K562 (cell line): ENCODE measurements at regions not wholly inside any gene's neighbourhood (a gene's known extent, or its start where the extent isn't known, plus 50 kb on each side); places are given as distances from the start of the nearest gene placed in this dataset.

Source experiments
- C11orf30 ChIP-seq: fragments of 450-650 bp; IDR thresholded peaks from 2 replicates; pipeline ENCODE4 v1.6.1; 2016; ENCODE audit warnings: low read depth, mild to moderate bottlenecking
- CBX2 ChIP-seq: fragments of 200-600 bp; sonication (generic); IDR thresholded peaks from one replicate; pipeline ENCODE4 v1.6.1; 2012; ENCODE audit warnings: mild to moderate bottlenecking, low read length, inconsistent platforms; ENCODE audit not compliant: insufficient read depth, poor library complexity, severe bottlenecking
- CBX5 ChIP-seq: IDR thresholded peaks from 2 replicates; pipeline ENCODE4 v1.6.1; 2014; ENCODE audit warnings: low read depth, borderline replicate concordance
- CTCF ChIP-seq, 3 experiments: IDR thresholded peaks in 2 of 3; conservative IDR thresholded peaks in 1 of 3; 2 replicates each; pipeline ENCODE4 v1.5.1; 2011 to 2012; ENCODE audit warnings: low read length in 3 of 3, mild to moderate bottlenecking in 3 of 3, control low read depth in 2 of 3, improper control_type of control experiment in 1 of 3, inconsistent platforms in 1 of 3, low read depth in 1 of 3, mixed read lengths in 1 of 3, moderate library complexity in 1 of 3; ENCODE audit not compliant: insufficient read depth in 2 of 3
- MLX ChIP-seq, 2 experiments: fragments of 450-650 bp in 1 of 2; sonication (generic) in 1 of 2; formaldehyde crosslinking; conservative IDR thresholded peaks; 2 replicates each; pipeline versions ENCODE4 v1.4.0 to v1.8.1; 2020 to 2022; ENCODE audit warnings: mild to moderate bottlenecking in 1 of 2, missing genetic modification reagents in 1 of 2
- NKRF ChIP-seq: fragments of 450-650 bp; IDR thresholded peaks from 2 replicates; pipeline ENCODE4 v1.6.1; 2016; ENCODE audit warnings: borderline replicate concordance
- SRSF1 ChIP-seq: fragments of 200-400 bp; formaldehyde crosslinking; IDR thresholded peaks from 2 replicates; pipeline ENCODE4 v1.6.1; 2017; ENCODE audit warnings: mild to moderate bottlenecking, low read depth, low read length, moderate library complexity
- YY1 ChIP-seq, 3 experiments: IDR thresholded peaks; 2 replicates each; pipeline ENCODE4 v1.6.1; 2011; ENCODE audit warnings: low read length in 2 of 3, mild to moderate bottlenecking in 2 of 3, moderate library complexity in 2 of 3, borderline replicate concordance in 1 of 3, control low read depth in 1 of 3, low read depth in 1 of 3; ENCODE audit not compliant: insufficient read depth in 3 of 3, insufficient replicate concordance in 2 of 3, control insufficient read depth in 1 of 3, insufficient read length in 1 of 3; ENCODE audit errors: extremely low read depth in 1 of 3
- ZBTB7A ChIP-seq: IDR thresholded peaks from 2 replicates; pipeline ENCODE4 v1.6.1; 2011; ENCODE audit warnings: low read depth, mild to moderate bottlenecking, low read length, moderate library complexity, borderline replicate concordance; ENCODE audit not compliant: control insufficient read depth
- ZNF253 ChIP-seq: fragments of 250-450 bp; sonication (Bioruptor Pico); conservative IDR thresholded peaks from 2 replicates; pipeline ENCODE4 v1.6.1; 2021; ENCODE audit warnings: mild to moderate bottlenecking

GRCh38 chr2:34853646-34854045 lies 1254.5 kb upstream of the FAM98A start:
- TF ChIP-seq ZBTB7A (no peak), MLX (CRISPR knock-in tag; conservative IDR thresholded peaks at IDR 0.05) (no peak), CTCF (IDR thresholded peaks at IDR 0.05 in 2 of 3, conservative IDR thresholded peaks at IDR 0.05 in 1 of 3; ENCODE audit: insufficient read depth in 2 of 3, low read depth in 1 of 3, low read length in 3 of 3) (no peak), CBX2 (no peak), SRSF1 (no peak), CBX5 (no peak), NKRF (no peak), C11orf30 (no peak), YY1 (IDR thresholded peaks at IDR 0.05; ENCODE audit: borderline replicate concordance in 1 of 3, control insufficient read depth in 1 of 3, extremely low read depth in 1 of 3, insufficient read depth in 3 of 3, insufficient read length in 1 of 3, insufficient replicate concordance in 2 of 3, low read depth in 1 of 3, low read length in 2 of 3) (no peak), ZNF253 (CRISPR knock-in tag) (no peak)
